DMS53 treated with DMSO at 0.1 percent for 48 hours (cell line): ENCODE measurements at regions not wholly inside any gene's neighbourhood (a gene's known extent, or its start where the extent isn't known, plus 50 kb on each side); places are given as distances from the start of the nearest gene placed in this dataset.

Source experiments
- DNase-seq: peaks from one replicate; lab custom pipeline; 2025; ENCODE audit not compliant: unreplicated experiment; lab: John Stamatoyannopoulos, UW

DNA sequence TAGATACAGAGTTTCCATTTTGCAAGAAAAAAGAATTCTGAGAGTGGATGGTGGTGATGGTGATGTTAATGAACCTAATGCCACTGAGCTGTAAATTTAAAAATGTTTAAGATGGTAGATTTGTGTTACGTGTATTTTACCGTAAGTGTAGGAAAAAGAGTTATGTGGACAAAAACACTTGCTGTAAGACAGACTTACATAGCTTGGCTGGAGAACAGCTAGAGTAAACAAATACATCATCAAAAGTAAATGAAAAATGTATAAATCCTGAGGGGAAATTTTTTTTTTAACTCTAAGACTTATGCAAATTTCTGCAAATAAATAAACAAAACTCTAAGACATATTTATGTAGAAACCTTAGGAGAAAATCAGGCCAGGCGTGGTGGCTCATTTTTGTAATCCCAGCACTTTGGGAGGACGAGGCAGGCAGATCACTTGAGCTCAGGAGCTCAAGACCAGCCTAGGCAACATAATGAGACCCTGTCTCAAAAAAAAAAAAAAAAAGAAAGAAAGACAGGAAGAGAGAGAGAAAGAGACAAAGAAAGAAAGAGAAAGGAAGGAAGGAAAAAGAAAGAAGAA, 66.2 kb upstream of the CDK13 start:
- no peak for DNase-seq

DNA sequence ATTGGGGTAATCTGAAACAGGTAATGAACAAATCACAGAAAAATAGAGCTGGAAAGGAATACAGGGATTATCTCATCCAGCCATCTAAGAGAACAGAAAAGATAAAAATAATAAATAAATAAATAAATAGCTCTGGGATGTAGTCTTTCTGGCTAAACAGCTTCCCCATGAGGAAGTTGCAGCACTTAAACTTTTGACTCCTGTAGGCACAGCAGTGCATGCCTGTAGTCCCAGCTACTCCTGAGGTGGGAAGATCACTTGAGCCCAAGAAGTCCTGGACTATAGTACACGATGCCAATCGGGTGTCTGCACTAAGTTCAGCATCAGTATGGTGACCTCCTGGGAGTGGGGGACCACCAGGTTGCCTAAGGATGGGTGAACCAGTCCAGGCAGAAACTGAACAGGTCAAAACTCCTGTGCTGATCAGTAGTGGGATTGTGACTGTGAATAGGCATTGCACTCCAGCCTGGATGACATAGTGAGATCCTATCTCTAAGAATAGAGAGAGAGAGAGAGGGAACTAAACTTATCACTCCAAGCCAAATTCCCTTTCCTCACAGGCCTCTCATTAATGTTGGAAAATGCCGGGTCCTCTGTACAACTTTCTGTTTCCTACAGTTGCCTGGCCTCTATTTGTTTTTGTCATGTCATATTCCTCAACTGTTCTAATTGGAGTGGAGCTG, 61.7 kb upstream of the CDK13 start:
- no peak for DNase-seq

- DNase-seq, result no peak
Observed at GRCh38 chr7:39890411-39890810, 59.6 kb upstream of the CDK13 start.

- DNase-seq, result no peak
Observed at GRCh38 chr7:39891894-39892293, 58.2 kb upstream of the CDK13 start.

- DNase-seq, result no peak
Observed at GRCh38 chr7:39892361-39892760, 57.7 kb upstream of the CDK13 start.

DNA sequence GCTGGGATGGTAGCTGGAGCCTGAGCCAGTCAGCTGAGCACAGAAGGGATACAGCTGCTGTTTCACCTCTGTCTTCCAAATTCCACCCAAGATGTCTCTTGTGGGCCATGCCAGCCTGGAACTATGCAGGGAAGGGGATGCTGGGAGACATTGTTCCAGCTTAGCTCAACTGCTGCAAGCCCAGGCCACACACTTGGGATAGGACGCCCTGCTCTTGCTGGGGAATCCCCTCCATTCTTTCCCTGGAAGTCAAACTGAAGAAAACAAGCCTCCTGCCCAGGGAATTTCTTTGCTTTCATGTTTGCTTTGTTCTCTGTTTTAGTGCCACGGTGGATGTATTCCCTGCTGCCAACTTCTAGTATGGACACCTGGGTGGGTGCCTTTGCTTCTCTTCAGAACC, 55.2 kb upstream of the CDK13 start:
- no peak for DNase-seq

DNA sequence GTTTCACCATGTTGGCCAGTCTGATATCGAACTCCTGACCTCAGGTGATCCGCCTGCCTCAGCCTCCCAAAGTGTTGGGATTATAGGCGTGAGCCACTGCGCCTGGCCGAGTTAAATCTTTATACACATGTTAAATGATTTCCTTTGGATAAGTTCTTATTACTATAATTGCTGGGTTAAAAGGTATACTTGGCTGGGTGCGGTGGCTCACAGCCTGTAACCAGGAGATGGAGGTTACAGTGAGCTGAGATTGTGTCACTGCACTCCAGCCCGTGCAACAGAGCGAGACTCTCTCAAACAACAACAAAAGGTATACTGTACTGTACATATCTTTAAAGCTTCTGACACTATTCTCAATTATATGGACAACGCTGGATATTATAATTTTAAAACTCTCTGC, 53.2 kb upstream of the CDK13 start:
- DNase-seq, result no peak

GRCh38 chr7:39898867-39899266, 51.2 kb upstream of the CDK13 start:
- DNase-seq, result no peak
